ENCODE measurements at regions not wholly inside any gene's neighbourhood (a gene's known extent, or its start where the extent isn't known, plus 50 kb on each side); places are given as distances from the start of the nearest gene placed in this dataset.
"Not testable (repeated sequence)": the region's sequence is repeated elsewhere in the genome, so short reads cannot be mapped to it uniquely, and the experiment has no call there.

DNA sequence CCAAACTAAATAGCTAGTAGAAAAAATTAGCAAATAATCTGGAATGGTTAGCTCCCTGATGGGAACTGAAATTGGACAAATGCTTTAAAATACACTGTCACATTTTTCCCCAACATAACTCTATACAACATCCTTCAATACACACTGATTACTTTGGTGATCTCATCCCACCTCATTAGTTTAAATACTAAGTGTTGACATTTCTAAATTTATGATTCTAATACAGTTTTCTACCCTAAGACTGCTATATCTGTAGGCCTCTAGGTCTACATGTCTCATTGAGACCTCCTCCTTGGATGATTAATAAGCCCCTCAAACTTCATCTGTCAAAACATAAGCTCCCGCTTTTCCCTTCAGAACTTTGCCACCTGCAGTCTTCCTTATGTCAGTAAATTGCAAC, 80.7 kb upstream of the SLITRK5 start:
- DNase-seq, result no peak

DNA sequence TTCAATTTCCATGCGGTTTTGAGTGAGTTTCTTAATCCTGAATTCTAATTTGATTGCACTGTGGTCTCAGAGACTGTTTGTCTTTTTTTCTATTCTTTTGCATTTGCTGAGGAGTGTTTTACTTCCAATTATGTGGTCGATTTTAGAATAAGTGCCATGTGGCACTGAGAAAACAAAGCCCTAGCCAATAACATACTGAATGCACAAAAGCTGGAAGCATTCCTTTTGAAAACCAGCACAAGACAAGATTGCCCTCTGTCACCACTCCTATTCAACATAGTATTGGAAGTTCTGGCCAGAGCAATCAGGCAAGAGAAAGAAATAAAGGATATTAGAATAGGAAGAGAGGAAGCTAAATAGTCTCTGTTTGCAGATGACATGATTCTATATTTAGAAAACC, 66.7 kb upstream of the SLITRK5 start:
- not testable (repeated sequence) for DNase-seq

DNA sequence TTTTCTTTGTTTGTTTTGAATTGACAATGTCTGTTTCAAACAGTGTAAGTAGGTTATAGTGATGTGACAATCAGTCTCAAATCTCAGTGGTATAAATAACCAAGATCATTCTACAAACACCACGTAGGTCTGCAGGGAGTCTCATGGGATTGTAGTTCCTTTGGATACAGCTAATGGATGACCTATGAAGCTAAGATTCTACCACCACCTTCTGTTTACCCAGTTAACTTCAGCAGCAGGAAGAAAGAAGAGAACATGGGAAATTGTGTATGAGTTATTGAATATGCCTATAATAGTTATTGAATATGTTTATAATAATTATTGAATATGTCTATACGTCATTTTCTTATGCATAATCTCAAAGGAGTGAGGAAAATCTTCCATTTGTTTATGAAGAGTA, 63.9 kb upstream of the SLITRK5 start:
- DNase-seq, result no peak

DNA sequence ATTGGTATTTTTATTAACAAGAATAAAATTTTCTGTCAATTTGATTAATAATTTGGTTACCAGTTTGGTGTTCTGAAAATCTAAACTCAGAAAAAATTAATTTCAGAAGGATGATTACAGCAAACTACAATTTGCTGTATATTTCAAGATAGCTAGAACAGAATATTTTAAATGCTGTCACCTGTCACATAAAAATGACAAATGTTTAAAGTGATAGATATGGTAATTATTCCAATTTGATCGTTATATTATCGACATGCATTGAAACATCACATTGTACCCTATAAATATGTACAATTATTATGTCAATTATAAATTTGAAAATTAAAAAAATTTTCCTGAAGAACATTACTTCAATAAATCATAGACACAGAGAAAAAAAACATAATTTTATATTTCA, 56.9 kb upstream of the SLITRK5 start:
- DNase-seq, result no peak

Data from stimulated activated CD8-positive, alpha-beta memory T cell treated with anti-CD3 and anti-CD28 coated beads, Interleukin-4, amount 100 ng/mL, for 48 hours (primary cell).